Liver (tissue), 3 donors: ENCODE measurements at regions not wholly inside any gene's neighbourhood (a gene's known extent, or its start where the extent isn't known, plus 50 kb on each side); places are given as distances from the start of the nearest gene placed in this dataset.

Experiments used
- GABPA ChIP-seq, 2 donors: IDR thresholded peaks in 1 of 2; conservative IDR thresholded peaks in 1 of 2; 2 replicates each; pipeline ENCODE4 v1.6.1; 2016; ENCODE audit warnings: antibody characterized with exemption in 2 of 2, mild to moderate bottlenecking in 1 of 2, moderate library complexity in 1 of 2
- JUND ChIP-seq, 2 donors: IDR thresholded peaks; 2 replicates each; pipeline ENCODE4 v1.6.1; 2016; ENCODE audit warnings: antibody characterized with exemption in 2 of 2
- MAX ChIP-seq: IDR thresholded peaks from 2 replicates; pipeline ENCODE4 v1.6.1; 2016; ENCODE audit warnings: antibody characterized with exemption
- RAD21 ChIP-seq, 2 donors: IDR thresholded peaks; 2 replicates each; pipeline ENCODE4 v1.6.1; 2016; ENCODE audit warnings: antibody characterized with exemption in 2 of 2, mild to moderate bottlenecking in 2 of 2
- TAF1 ChIP-seq: conservative IDR thresholded peaks from 2 replicates; pipeline ENCODE4 v1.6.1; 2016; ENCODE audit warnings: antibody characterized with exemption, mild to moderate bottlenecking
- TF ChIP-seq, protein P1 (sequence below): fragments of 150-350 bp; IDR thresholded peaks from 2 replicates; pipeline ENCODE4 v1.5.1; 2017; ENCODE audit warnings: improper control_type of control experiment, low read depth, low read length; ENCODE audit not compliant: missing input control
- donor health status: healthy.
- donor health status: healthy.

DNA sequence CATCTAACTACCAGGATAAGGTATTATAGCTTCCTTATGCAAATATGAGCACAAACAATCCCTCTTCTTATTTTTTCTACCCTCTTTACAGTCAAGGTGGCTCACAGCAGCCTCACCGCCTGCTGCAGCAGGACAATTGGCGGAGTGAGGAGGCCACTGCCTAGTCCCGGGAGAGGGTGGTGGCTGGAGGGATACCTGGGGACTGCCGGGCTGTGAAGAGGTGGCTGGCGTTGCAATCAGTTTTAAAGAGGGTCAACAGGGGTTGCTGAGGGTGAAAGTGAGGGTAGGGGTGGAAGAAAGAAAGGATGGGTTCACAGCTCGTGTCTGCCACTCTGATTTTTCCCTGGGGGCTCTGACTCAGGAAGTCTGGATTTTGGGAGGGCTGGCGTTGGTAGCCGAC lies 105.1 kb upstream of the SLC6A6 start:
- TF ChIP-seq, protein P1, sequence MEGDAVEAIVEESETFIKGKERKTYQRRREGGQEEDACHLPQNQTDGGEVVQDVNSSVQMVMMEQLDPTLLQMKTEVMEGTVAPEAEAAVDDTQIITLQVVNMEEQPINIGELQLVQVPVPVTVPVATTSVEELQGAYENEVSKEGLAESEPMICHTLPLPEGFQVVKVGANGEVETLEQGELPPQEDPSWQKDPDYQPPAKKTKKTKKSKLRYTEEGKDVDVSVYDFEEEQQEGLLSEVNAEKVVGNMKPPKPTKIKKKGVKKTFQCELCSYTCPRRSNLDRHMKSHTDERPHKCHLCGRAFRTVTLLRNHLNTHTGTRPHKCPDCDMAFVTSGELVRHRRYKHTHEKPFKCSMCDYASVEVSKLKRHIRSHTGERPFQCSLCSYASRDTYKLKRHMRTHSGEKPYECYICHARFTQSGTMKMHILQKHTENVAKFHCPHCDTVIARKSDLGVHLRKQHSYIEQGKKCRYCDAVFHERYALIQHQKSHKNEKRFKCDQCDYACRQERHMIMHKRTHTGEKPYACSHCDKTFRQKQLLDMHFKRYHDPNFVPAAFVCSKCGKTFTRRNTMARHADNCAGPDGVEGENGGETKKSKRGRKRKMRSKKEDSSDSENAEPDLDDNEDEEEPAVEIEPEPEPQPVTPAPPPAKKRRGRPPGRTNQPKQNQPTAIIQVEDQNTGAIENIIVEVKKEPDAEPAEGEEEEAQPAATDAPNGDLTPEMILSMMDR: no peak
- TF ChIP-seq GABPA (IDR thresholded peaks at IDR 0.05 in 1 of 2, conservative IDR thresholded peaks at IDR 0.05 in 1 of 2) (no peak), TAF1 (no peak), JUND (IDR thresholded peaks at IDR 0.05) (no peak), RAD21 (IDR thresholded peaks at IDR 0.05) (no peak), MAX (no peak)
